BE2C (cell line): ENCODE measurements at regions not wholly inside any gene's neighbourhood (a gene's known extent, or its start where the extent isn't known, plus 50 kb on each side); places are given as distances from the start of the nearest gene placed in this dataset.
A peak's percentile ranks its signal among the peaks of the same experiment; 100 is the strongest.

ENCODE experiments used
- DNase-seq: peaks from one replicate; pipeline ENCODE4 v3.0.0-alpha.2; 2020
- H3K27me3 ChIP-seq: fragments of 250-450 bp; sonication (Bioruptor Pico); 2 replicates; pipeline ENCODE4 v1.5.1; 2020; ENCODE audit warnings: mild to moderate bottlenecking
- H3K36me3 ChIP-seq: fragments of 250-450 bp; sonication (Bioruptor Pico); 2 replicates; pipeline ENCODE4 v1.5.1; 2020; ENCODE audit warnings: mild to moderate bottlenecking
- H3K4me1 ChIP-seq: fragments of 250-450 bp; sonication (Bioruptor Pico); 2 replicates; pipeline ENCODE4 v1.5.1; 2020
- H3K4me3 ChIP-seq: 2 replicates; pipeline ENCODE4 v1.5.1; 2011; ENCODE audit warnings: low read depth, low read length
- H3K9me3 ChIP-seq: fragments of 250-450 bp; sonication (Bioruptor Pico); 2 replicates; pipeline ENCODE4 v1.5.1; 2020
- CTCF ChIP-seq: IDR thresholded peaks from 2 replicates; pipeline ENCODE4 v1.5.1; 2012; ENCODE audit warnings: mild to moderate bottlenecking, low read depth, low read length

GRCh38 chr6:134632024-134632423 is 314.1 kb upstream of the SGK1 start:
- no peaks in the 10 kb centered on the region for H3K36me3 ChIP-seq
- no peaks in the 10 kb centered on the region for H3K9me3 ChIP-seq
- no peak for TF ChIP-seq CTCF
- no peaks in the 10 kb centered on the region for H3K27me3 ChIP-seq
- no peaks in the 10 kb centered on the region for H3K4me1 ChIP-seq
- no peak overlapping the region for H3K4me3 ChIP-seq
- DNase-seq, result no peak

GRCh38 chr6:134631398-134631924 is 313.5 kb upstream of the SGK1 start:
- Histone ChIP-seq H3K9me3 (no peaks in the 10 kb centered on the region), H3K36me3 (no peaks in the 10 kb centered on the region), H3K27me3 (no peaks in the 10 kb centered on the region), H3K4me3 (no peak overlapping the region), H3K4me1 (no peaks in the 10 kb centered on the region)
- no peak for DNase-seq
- TF ChIP-seq CTCF, result no peak

GRCh38 chr6:134630508-134631121 is 312.7 kb upstream of the SGK1 start:
- Histone ChIP-seq H3K36me3 (no peaks in the 10 kb centered on the region), H3K27me3 (no peaks in the 10 kb centered on the region), H3K4me3 (peak overlapping the region; percentile 31), H3K4me1 (no peaks in the 10 kb centered on the region), H3K9me3 (no peaks in the 10 kb centered on the region)
- no peak for DNase-seq
- TF ChIP-seq CTCF, result no peak

- H3K27me3 ChIP-seq, result no peaks in the 10 kb centered on the region
- no peaks in the 10 kb centered on the region for H3K4me1 ChIP-seq
- DNase-seq, result no peak
- no peak for TF ChIP-seq CTCF
- no peaks in the 10 kb centered on the region for H3K36me3 ChIP-seq
- no peak overlapping the region for H3K4me3 ChIP-seq
- no peaks in the 10 kb centered on the region for H3K9me3 ChIP-seq
These were observed 310.2 kb upstream of the SGK1 start for GRCh38 chr6:134628154-134628553.

- H3K36me3 ChIP-seq, result no peaks in the 10 kb centered on the region
- TF ChIP-seq CTCF, result no peak
- H3K4me1 ChIP-seq, result no peaks in the 10 kb centered on the region
- no peak for DNase-seq
- H3K27me3 ChIP-seq, result no peaks in the 10 kb centered on the region
- H3K4me3 ChIP-seq, result no peak overlapping the region
- H3K9me3 ChIP-seq, result no peaks in the 10 kb centered on the region
These were observed 309.8 kb upstream of the SGK1 start for GRCh38 chr6:134627707-134628106.

GRCh38 chr6:134626589-134626988 is 308.7 kb upstream of the SGK1 start:
- H3K4me1 ChIP-seq, result no peaks in the 10 kb centered on the region
- no peak overlapping the region for H3K4me3 ChIP-seq
- no peaks in the 10 kb centered on the region for H3K9me3 ChIP-seq
- H3K36me3 ChIP-seq, result no peaks in the 10 kb centered on the region
- no peak for DNase-seq
- TF ChIP-seq CTCF, result no peak
- no peaks in the 10 kb centered on the region for H3K27me3 ChIP-seq
